AG10803 (cell line): ENCODE measurements at regions not wholly inside any gene's neighbourhood (a gene's known extent, or its start where the extent isn't known, plus 50 kb on each side); places are given as distances from the start of the nearest gene placed in this dataset.

Experiments
- DNase-seq: peaks from one replicate; pipeline ENCODE4 v3.0.0; 2010; ENCODE audit warnings: low read depth
- H3K4me3 ChIP-seq: 2 replicates; pipeline ENCODE4 v1.5.1; 2011; ENCODE audit warnings: mild to moderate bottlenecking, low read length, control low read depth
- TF ChIP-seq, protein P1 (sequence below): conservative IDR thresholded peaks from 2 replicates; pipeline ENCODE4 v1.5.1; 2011; ENCODE audit warnings: mild to moderate bottlenecking, low read length, control low read depth, inconsistent platforms

DNA sequence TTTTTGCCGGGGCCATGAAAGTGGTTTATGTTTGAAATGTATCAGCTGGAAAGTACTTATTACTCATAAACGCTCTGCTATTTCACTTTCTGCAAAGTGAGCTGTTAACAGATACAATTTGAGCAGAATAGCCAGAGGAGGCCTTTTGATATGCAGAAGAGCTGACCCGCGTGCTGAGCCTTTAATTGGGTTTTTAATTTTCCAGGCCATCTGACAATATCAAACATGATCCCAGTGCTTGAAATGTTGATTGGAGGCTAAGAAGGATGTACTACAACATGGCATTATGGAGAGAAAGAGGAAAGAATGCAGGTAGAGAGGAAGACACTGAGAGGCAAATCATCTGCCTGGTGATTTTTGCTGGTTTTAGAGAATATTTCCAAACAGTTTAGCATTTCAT is 261.3 kb upstream of the MEIS2 start:
- DNase-seq: no peak
- TF ChIP-seq, protein P1, sequence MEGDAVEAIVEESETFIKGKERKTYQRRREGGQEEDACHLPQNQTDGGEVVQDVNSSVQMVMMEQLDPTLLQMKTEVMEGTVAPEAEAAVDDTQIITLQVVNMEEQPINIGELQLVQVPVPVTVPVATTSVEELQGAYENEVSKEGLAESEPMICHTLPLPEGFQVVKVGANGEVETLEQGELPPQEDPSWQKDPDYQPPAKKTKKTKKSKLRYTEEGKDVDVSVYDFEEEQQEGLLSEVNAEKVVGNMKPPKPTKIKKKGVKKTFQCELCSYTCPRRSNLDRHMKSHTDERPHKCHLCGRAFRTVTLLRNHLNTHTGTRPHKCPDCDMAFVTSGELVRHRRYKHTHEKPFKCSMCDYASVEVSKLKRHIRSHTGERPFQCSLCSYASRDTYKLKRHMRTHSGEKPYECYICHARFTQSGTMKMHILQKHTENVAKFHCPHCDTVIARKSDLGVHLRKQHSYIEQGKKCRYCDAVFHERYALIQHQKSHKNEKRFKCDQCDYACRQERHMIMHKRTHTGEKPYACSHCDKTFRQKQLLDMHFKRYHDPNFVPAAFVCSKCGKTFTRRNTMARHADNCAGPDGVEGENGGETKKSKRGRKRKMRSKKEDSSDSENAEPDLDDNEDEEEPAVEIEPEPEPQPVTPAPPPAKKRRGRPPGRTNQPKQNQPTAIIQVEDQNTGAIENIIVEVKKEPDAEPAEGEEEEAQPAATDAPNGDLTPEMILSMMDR: no peak
- no peak overlapping the region for H3K4me3 ChIP-seq

DNA sequence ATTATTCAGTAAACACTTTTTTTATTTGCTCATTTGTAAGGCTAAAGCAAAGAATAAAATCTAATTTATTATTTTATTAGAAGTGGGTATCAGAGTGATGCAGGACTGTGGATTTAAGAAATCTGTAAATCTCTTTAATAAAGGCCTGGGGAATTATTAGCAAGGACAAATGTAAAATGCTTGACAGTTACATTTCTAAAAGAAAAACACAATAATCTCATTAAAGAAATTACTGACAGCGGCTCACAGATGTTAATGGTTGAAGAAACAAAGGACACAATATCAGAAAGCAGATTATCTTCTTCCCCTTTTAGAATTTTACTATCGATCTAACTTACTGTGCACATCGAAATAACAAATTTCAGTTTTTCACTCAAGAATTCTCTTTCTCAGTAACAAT is 262.1 kb upstream of the MEIS2 start:
- no peak overlapping the region for H3K4me3 ChIP-seq
- TF ChIP-seq, protein P1: no peak
- no peak for DNase-seq

DNA sequence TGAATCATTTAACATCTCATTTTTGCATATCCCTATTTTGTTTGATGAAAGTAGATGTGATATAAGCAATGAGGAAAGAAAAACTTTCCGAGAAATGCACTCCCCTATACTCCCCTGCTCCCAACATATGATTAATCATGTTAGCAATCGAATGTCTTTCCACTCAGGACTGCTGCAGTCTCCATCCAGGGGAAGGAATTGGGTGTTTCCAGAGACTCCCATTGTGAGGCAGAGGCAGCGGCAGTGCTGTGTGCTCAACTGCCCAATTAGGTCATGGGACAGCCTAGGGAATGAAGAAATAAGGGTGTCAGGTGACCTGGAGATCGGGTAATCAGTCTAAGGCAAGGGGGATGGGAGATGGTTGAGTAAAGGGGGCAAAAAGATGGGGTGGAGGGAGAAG is 268.6 kb upstream of the MEIS2 start:
- H3K4me3 ChIP-seq: no peak overlapping the region
- TF ChIP-seq, protein P1: no peak
- no peak for DNase-seq

DNA sequence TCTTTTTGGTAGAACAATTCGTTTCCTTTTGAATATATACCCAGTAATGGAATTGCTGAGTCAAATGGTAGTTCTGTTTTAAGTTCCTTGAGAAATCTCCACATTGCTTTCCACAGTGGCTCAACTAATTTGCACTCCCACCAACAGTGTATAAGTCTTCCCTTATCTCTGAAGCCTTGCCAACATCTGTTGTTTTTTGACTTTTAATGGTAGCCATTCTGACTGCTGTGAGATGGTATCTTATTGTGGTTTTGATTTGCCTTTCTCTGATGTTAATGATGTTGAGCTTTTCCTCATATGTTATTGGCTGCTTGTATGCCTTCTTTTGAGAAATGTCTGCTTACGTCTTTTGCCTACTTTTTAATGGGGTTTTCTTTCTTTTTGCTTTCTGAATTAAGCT is 270.6 kb upstream of the MEIS2 start:
- H3K4me3 ChIP-seq: no peak overlapping the region
- TF ChIP-seq, protein P1: no peak
- no peak for DNase-seq

DNA sequence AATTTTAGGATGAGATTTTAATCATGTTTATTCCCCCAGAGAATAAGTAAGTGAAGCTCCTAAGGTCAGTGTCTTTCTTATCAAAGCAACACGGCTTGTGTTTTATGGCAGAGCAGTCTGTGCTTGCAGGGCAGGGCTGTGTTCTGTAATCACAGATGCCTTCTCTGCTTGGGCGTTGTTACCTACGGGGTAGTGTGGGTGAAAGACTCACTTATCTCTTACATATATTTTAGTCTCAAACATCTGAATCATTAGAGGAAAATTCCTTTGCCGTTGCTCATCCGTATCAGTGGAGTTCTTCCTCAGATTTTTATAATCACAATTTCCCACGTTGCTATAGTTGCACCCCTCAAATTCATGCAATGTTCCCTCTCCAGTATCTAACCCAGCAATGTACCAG is 271.7 kb upstream of the MEIS2 start:
- no peak for DNase-seq
- TF ChIP-seq, protein P1: no peak
- no peak overlapping the region for H3K4me3 ChIP-seq

DNA sequence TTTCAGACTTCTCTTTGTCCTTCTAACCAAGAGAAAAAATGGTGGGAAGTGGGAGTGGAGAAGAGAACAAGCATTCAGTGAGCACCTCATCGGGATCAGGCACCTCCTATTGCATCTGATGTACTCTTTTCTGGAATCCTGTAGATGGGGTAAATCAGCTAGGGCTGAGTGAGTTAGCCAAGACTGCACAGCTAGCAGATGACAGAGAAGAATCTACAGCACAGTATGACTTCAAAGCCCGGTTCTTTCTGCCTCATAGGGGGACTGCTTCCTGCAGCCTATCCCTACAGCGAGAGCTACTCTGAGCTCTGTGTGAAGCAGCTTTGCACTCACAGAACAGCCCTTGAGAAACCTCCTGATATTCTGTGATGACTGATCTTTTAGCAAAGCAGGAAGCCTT is 275.2 kb upstream of the MEIS2 start:
- TF ChIP-seq, protein P1: no peak
- no peak overlapping the region for H3K4me3 ChIP-seq
- no peak for DNase-seq

DNA sequence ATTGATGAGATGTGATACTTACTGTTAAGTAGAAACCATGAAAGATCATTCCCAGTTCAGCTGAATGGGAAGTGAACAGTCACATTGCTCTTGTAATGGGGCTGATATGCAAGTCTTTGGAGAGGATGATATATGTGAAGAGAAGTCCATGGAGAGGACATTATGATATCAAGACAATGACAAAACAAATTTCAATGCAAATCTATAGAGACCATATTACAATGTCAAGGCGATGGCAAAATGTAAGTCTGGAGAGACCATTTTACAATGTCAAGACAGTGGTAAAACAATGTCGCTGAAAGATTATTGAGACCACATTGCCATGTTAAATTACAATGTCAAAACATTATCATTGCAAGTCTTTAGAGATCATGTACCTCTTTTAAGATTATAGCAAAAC is 277.1 kb upstream of the MEIS2 start:
- no peak for DNase-seq
- TF ChIP-seq, protein P1: no peak
- no peak overlapping the region for H3K4me3 ChIP-seq
